Uterus (tissue), 3 donors: ENCODE measurements at regions not wholly inside any gene's neighbourhood (a gene's known extent, or its start where the extent isn't known, plus 50 kb on each side); places are given as distances from the start of the nearest gene placed in this dataset.

ENCODE experiments used
- DNase-seq, 2 donors: peaks; one replicate each; pipeline ENCODE4 v3.0.0-alpha.2; 2019 to 2020
- H3K27ac ChIP-seq, 2 donors: fragments of 200-600 bp; sonication (generic); 1 replicate in 1 of 2; 2 replicates in 1 of 2; pipeline ENCODE4 v1.5.1; 2016 to 2018
- H3K27me3 ChIP-seq, 2 donors: fragments of 200-600 bp; sonication (generic); one replicate each; pipeline ENCODE4 v1.5.1; 2018 to 2019; ENCODE audit warnings: control low read depth in 1 of 2
- H3K36me3 ChIP-seq, 2 donors: fragments of 200-600 bp; sonication (generic); one replicate each; pipeline ENCODE4 v1.5.1; 2019; ENCODE audit warnings: control low read depth in 1 of 2
- H3K4me1 ChIP-seq, 2 donors: fragments of 200-600 bp; sonication (generic); one replicate each; pipeline ENCODE4 v1.5.1; 2018 to 2019; ENCODE audit warnings: control low read depth in 1 of 2
- H3K4me3 ChIP-seq, 2 donors: fragments of 200-600 bp; sonication (generic); 1 replicate in 1 of 2; 2 replicates in 1 of 2; pipeline ENCODE4 v1.5.1; 2018 to 2019; ENCODE audit warnings: mild to moderate bottlenecking in 1 of 2
- H3K9me3 ChIP-seq, 2 donors: fragments of 200-600 bp; sonication (generic); one replicate each; pipeline ENCODE4 v1.5.1; 2019; ENCODE audit warnings: control low read depth in 1 of 2
- POLR2A ChIP-seq, 2 donors: fragments of 450-650 bp; IDR thresholded peaks; one replicate each; pipeline ENCODE4 v1.6.1; 2016; ENCODE audit warnings: antibody characterized with exemption in 2 of 2, mild to moderate bottlenecking in 1 of 2, moderate library complexity in 1 of 2
- intact Hi-C: fragments of 100-400 bp; cut with DNase I; formaldehyde crosslinking; loops from one replicate; pipeline ENCODE4 v1.15.1; 2023; ENCODE audit warnings: low total_unique reads
- TF ChIP-seq, protein P1 (sequence below), 4 experiments: fragments of 200-600 bp in 2 of 4; fragments of 450-650 bp in 2 of 4; sonication (generic) in 2 of 4; IDR thresholded peaks; one replicate each; pipeline ENCODE4 v1.5.1; 2016 to 2019; ENCODE audit warnings: antibody characterized with exemption in 4 of 4, mild to moderate bottlenecking in 2 of 4, moderate library complexity in 1 of 4
- donor health status: DM: yes; HTN: yes; CAD: no.

DNA sequence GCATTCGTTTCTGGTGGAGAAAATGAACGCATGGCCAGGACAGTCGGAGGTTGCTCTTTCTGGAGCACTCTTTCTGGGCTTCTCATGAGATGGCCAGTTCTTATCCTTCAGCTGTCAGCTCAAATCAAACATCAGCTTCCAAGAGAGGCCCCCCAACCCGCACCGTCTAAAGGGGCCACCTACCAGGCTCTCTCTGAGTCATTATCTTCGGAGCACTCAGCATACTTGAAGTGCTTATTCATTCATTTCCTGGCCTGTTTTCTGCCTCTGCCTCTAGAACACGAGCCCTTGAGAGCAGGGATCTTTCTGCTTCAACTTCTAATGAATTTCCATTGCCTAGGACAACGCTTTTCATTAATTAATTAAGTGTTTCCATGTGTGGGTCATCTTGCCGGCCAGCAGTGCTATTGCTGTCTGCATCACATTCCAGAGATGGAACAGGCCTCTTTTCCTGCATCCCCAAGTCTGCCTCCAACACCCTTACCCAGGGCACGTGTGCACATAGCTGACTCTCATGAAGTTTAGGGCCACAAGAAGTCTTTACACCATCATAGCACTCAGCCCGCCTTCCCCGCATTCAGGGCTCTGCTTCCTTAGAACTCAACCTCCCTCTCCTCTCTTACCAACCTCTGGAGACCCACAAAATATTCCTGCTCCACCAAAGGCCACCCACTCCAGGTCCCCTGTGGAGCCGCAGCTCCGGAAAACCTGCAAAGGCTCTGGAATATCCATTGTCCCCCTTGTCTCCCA lies 52.1 kb upstream of the LAPTM5 start:
- no peaks in the 10 kb centered on the region for H3K4me1 ChIP-seq
- no peaks in the 10 kb centered on the region for H3K36me3 ChIP-seq
- no peaks in the 10 kb centered on the region for H3K27me3 ChIP-seq
- TF ChIP-seq, protein P1, sequence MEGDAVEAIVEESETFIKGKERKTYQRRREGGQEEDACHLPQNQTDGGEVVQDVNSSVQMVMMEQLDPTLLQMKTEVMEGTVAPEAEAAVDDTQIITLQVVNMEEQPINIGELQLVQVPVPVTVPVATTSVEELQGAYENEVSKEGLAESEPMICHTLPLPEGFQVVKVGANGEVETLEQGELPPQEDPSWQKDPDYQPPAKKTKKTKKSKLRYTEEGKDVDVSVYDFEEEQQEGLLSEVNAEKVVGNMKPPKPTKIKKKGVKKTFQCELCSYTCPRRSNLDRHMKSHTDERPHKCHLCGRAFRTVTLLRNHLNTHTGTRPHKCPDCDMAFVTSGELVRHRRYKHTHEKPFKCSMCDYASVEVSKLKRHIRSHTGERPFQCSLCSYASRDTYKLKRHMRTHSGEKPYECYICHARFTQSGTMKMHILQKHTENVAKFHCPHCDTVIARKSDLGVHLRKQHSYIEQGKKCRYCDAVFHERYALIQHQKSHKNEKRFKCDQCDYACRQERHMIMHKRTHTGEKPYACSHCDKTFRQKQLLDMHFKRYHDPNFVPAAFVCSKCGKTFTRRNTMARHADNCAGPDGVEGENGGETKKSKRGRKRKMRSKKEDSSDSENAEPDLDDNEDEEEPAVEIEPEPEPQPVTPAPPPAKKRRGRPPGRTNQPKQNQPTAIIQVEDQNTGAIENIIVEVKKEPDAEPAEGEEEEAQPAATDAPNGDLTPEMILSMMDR (IDR thresholded peaks at IDR 0.05), result no peak
- TF ChIP-seq POLR2A (IDR thresholded peaks at IDR 0.05), result no peak
- intact Hi-C loops, result no loop called here
- peak overlapping the region; percentile 33 to 77 for H3K27ac ChIP-seq
- no peak overlapping the region for H3K4me3 ChIP-seq
- DNase-seq, result no peak
- no peaks in the 10 kb centered on the region for H3K9me3 ChIP-seq

DNA sequence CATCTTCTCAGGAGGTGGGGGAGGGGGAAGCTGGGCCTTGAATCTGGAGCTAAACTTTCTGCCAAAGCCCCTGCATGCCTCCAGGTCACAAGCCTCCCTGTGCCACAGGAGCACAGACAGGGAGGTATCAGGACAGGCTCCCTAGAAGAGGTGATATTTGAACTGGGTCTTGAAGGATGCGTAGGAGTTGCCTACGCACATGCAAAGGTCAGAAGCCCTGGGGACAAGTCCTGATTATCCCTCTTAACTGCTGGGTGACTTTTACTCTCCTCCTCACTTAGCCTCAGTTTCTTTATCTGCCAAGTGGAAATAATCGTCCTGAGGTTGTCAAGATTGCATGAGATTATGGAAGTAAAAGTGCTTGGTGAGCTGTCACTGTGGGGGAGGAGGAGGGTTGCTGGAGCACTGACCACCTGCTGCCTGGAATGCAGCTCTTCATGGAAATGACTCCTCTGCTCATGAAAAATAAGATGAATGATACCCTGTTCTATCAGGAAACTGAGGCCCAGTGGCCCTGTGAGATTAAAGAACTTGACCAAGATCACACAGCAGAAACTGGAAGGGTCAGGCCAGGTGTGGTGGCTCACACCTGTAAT lies 50.6 kb upstream of the LAPTM5 start:
- intact Hi-C loops, result no loop called here
- DNase-seq, result no peak
- H3K4me1 ChIP-seq, result no peaks in the 10 kb centered on the region
- H3K36me3 ChIP-seq, result no peaks in the 10 kb centered on the region
- TF ChIP-seq, protein P1 (IDR thresholded peaks at IDR 0.05), result no peak
- no peak for TF ChIP-seq POLR2A (IDR thresholded peaks at IDR 0.05)
- no peak overlapping the region for H3K27ac ChIP-seq
- no peaks in the 10 kb centered on the region for H3K27me3 ChIP-seq
- H3K9me3 ChIP-seq, result no peaks in the 10 kb centered on the region
- no peak overlapping the region for H3K4me3 ChIP-seq

DNA sequence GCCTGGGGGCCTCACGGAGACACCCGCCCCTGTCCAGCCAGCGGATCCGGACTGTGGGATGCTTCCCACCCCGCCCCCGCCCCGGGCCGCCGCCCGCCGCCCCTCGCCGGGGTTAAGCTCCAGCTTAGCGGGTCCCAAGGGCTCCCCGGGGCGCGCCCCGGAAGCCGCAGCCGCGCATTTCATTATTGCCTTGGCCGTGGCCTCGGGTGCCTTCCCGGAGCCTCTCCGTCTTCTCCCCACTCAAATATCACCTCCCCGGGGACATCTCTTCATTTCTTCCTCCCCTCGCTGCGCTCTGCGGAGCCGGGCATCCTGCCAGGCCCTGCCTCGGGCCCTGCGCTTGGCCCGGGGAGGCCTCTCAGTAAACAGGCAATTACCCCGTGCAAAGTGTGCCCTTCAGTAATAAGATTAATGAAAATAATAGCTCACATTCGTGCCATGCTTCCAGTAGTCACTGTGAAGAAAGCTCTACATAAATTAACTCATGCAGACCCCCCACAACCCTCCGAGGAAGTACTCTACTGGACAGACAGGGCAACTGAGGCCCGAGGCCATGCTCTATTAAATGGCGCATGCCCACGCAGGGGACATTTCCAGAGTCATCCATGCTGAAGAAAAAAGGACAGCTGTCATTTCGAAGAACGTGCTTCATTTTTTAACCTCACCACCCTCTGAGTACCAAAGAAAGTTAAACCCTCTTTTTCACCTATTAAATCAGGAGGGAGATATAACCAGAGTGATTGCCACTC lies 49.9 kb upstream of the LAPTM5 start:
- no peak for DNase-seq
- peak overlapping the region in 1 of 2 donors; percentile 15 for H3K27ac ChIP-seq
- H3K9me3 ChIP-seq, result no peaks in the 10 kb centered on the region
- no peaks in the 10 kb centered on the region for H3K36me3 ChIP-seq
- no peaks in the 10 kb centered on the region for H3K27me3 ChIP-seq
- no peaks in the 10 kb centered on the region for H3K4me1 ChIP-seq
- intact Hi-C loops, result no loop called here
- TF ChIP-seq, protein P1 (IDR thresholded peaks at IDR 0.05), result no peak
- no peak for TF ChIP-seq POLR2A (IDR thresholded peaks at IDR 0.05)
- no peak overlapping the region for H3K4me3 ChIP-seq
